ENCODE measurements at regions not wholly inside any gene's neighbourhood (a gene's known extent, or its start where the extent isn't known, plus 50 kb on each side); places are given as distances from the start of the nearest gene placed in this dataset.
"Not testable (repeated sequence)": the region's sequence is repeated elsewhere in the genome, so short reads cannot be mapped to it uniquely, and the experiment has no call there.

GRCh38 chr12:107179871-107180270 is 86.5 kb upstream of the CRY1 start:
- Histone ChIP-seq H3K27me3 (ENCODE audit: insufficient read depth, low read depth, severe bottlenecking) (no peaks in the 10 kb centered on the region), H3K36me3 (no peaks in the 10 kb centered on the region), H3K27ac (no peak overlapping the region), H3K9me3 (ENCODE audit: severe bottlenecking) (no peaks in the 10 kb centered on the region), H3K4me3 (ENCODE audit: low read depth, low read length) (no peak overlapping the region)
- no peak for TF ChIP-seq CTCF (IDR thresholded peaks at IDR 0.05; ENCODE audit: low read depth, low read length)
- DNase-seq = no peak

GRCh38 chr12:107180272-107180671 is 86.9 kb upstream of the CRY1 start:
- TF ChIP-seq CTCF (IDR thresholded peaks at IDR 0.05; ENCODE audit: low read depth, low read length) = no peak
- Histone ChIP-seq H3K9me3 (ENCODE audit: severe bottlenecking) (no peaks in the 10 kb centered on the region), H3K36me3 (no peaks in the 10 kb centered on the region), H3K27me3 (ENCODE audit: insufficient read depth, low read depth, severe bottlenecking) (no peaks in the 10 kb centered on the region), H3K27ac (no peak overlapping the region), H3K4me3 (ENCODE audit: low read depth, low read length) (no peak overlapping the region)
- DNase-seq = no peak

GRCh38 chr12:107184359-107184930 is 91.1 kb upstream of the CRY1 start:
- no peak for TF ChIP-seq CTCF (IDR thresholded peaks at IDR 0.05; ENCODE audit: low read depth, low read length)
- Histone ChIP-seq H3K4me3 (ENCODE audit: low read depth, low read length) (no peak overlapping the region), H3K9me3 (ENCODE audit: severe bottlenecking) (no peaks in the 10 kb centered on the region), H3K27me3 (ENCODE audit: insufficient read depth, low read depth, severe bottlenecking) (no peaks in the 10 kb centered on the region), H3K36me3 (no peaks in the 10 kb centered on the region), H3K27ac (no peak overlapping the region)
- no peak for DNase-seq

- no peaks in the 10 kb centered on the region for H3K27me3 ChIP-seq (ENCODE audit: insufficient read depth, low read depth, severe bottlenecking)
- no peak overlapping the region for H3K27ac ChIP-seq
- TF ChIP-seq CTCF (IDR thresholded peaks at IDR 0.05; ENCODE audit: low read depth, low read length) = no peak
- DNase-seq = no peak
- no peak overlapping the region for H3K4me3 ChIP-seq (ENCODE audit: low read depth, low read length)
- no peaks in the 10 kb centered on the region for H3K9me3 ChIP-seq (ENCODE audit: severe bottlenecking)
- H3K36me3 ChIP-seq = no peaks in the 10 kb centered on the region
Measured at GRCh38 chr12:107196681-107197080, 103.3 kb upstream of the CRY1 start.

GRCh38 chr12:107200394-107200793 is 107.0 kb upstream of the CRY1 start:
- Histone ChIP-seq H3K36me3 (no peaks in the 10 kb centered on the region), H3K4me3 (ENCODE audit: low read depth, low read length) (no peak overlapping the region), H3K27ac (no peak overlapping the region), H3K9me3 (ENCODE audit: severe bottlenecking) (no peaks in the 10 kb centered on the region), H3K27me3 (ENCODE audit: insufficient read depth, low read depth, severe bottlenecking) (no peaks in the 10 kb centered on the region)
- no peak for DNase-seq
- no peak for TF ChIP-seq CTCF (IDR thresholded peaks at IDR 0.05; ENCODE audit: low read depth, low read length)

- TF ChIP-seq CTCF (IDR thresholded peaks at IDR 0.05; ENCODE audit: low read depth, low read length) = no peak
- H3K36me3 ChIP-seq = no peaks in the 10 kb centered on the region
- DNase-seq = no peak
- no peak overlapping the region for H3K4me3 ChIP-seq (ENCODE audit: low read depth, low read length)
- no peaks in the 10 kb centered on the region for H3K9me3 ChIP-seq (ENCODE audit: severe bottlenecking)
- H3K27me3 ChIP-seq (ENCODE audit: insufficient read depth, low read depth, severe bottlenecking) = no peaks in the 10 kb centered on the region
- H3K27ac ChIP-seq = no peak overlapping the region
Measured at GRCh38 chr12:107207931-107208525, 114.7 kb upstream of the CRY1 start.

- not testable (repeated sequence) for H3K36me3 ChIP-seq; H3K4me3 ChIP-seq (ENCODE audit: low read depth, low read length); H3K27ac ChIP-seq; H3K27me3 ChIP-seq (ENCODE audit: insufficient read depth, low read depth, severe bottlenecking); DNase-seq; H3K9me3 ChIP-seq (ENCODE audit: severe bottlenecking)
Measured at GRCh38 chr12:107209700-107210099, 116.4 kb upstream of the CRY1 start.

- not testable (repeated sequence) for H3K36me3 ChIP-seq; H3K9me3 ChIP-seq (ENCODE audit: severe bottlenecking); DNase-seq; H3K4me3 ChIP-seq (ENCODE audit: low read depth, low read length); H3K27ac ChIP-seq; H3K27me3 ChIP-seq (ENCODE audit: insufficient read depth, low read depth, severe bottlenecking)
Measured at GRCh38 chr12:107214373-107214773, 121.0 kb upstream of the CRY1 start.

Measured in WERI-Rb-1 (cell line).